H9 (cell line): ENCODE measurements at regions not wholly inside any gene's neighbourhood (a gene's known extent, or its start where the extent isn't known, plus 50 kb on each side); places are given as distances from the start of the nearest gene placed in this dataset.

ENCODE experiments used
- DNase-seq: peaks from one replicate; pipeline ENCODE4 v3.0.0-alpha.2; 2017
- H2AFZ ChIP-seq: one replicate; pipeline ENCODE4 v1.6.1; 2013; ENCODE audit warnings: mild to moderate bottlenecking, low read length, control low read depth, moderate library complexity
- H2AK5ac ChIP-seq: 2 replicates; pipeline ENCODE4 v1.6.1; 2013; ENCODE audit warnings: low read length, control low read depth, mixed read lengths; ENCODE audit not compliant: insufficient read length
- H2BK120ac ChIP-seq: one replicate; pipeline ENCODE4 v1.6.1; 2013; ENCODE audit warnings: low read depth, mild to moderate bottlenecking, low read length, control low read depth, inconsistent platforms; ENCODE audit not compliant: poor library complexity, severe bottlenecking
- H2BK12ac ChIP-seq: 2 replicates; pipeline ENCODE4 v1.6.1; 2013; ENCODE audit warnings: low read length, control low read depth, mixed read lengths, low read depth; ENCODE audit not compliant: insufficient read length
- H2BK15ac ChIP-seq: 2 replicates; pipeline ENCODE4 v1.6.1; 2013; ENCODE audit warnings: low read depth, low read length, control low read depth
- H2BK20ac ChIP-seq: one replicate; pipeline ENCODE4 v1.6.1; 2013; ENCODE audit warnings: low read depth, mild to moderate bottlenecking, low read length, control low read depth, inconsistent platforms; ENCODE audit not compliant: poor library complexity, severe bottlenecking
- H2BK5ac ChIP-seq: 2 replicates; pipeline ENCODE4 v1.6.1; 2013; ENCODE audit warnings: low read length, control low read depth, mixed read lengths; ENCODE audit not compliant: insufficient read length
- H3K14ac ChIP-seq: 2 replicates; pipeline ENCODE4 v1.6.1; 2013; ENCODE audit warnings: low read length, control low read depth; ENCODE audit not compliant: insufficient read depth
- H3K18ac ChIP-seq: 2 replicates; pipeline ENCODE4 v1.6.1; 2013; ENCODE audit warnings: low read depth, mild to moderate bottlenecking, mixed read lengths, low read length, control low read depth; ENCODE audit not compliant: insufficient read length
- H3K23ac ChIP-seq: 2 replicates; pipeline ENCODE4 v1.6.1; 2013; ENCODE audit warnings: low read length, control low read depth, mixed read lengths, low read depth; ENCODE audit not compliant: insufficient read length
- H3K23me2 ChIP-seq: 2 replicates; pipeline ENCODE4 v1.6.1; 2013; ENCODE audit warnings: low read depth, mild to moderate bottlenecking, mixed read lengths, low read length, control low read depth; ENCODE audit not compliant: insufficient read length, poor library complexity, severe bottlenecking
- H3K27ac ChIP-seq: 2 replicates; pipeline ENCODE4 v1.5.1; 2013; ENCODE audit warnings: low read length, control low read depth, mixed read lengths, low read depth; ENCODE audit not compliant: insufficient read length
- H3K27me3 ChIP-seq: 2 replicates; pipeline ENCODE4 v1.6.1; 2013; ENCODE audit warnings: low read length, control low read depth, inconsistent platforms; ENCODE audit not compliant: insufficient read depth
- H3K4ac ChIP-seq: 2 replicates; pipeline ENCODE4 v1.6.1; 2013; ENCODE audit warnings: low read depth, mild to moderate bottlenecking, control low read depth, inconsistent platforms, low read length, moderate library complexity
- H3K4me1 ChIP-seq: 2 replicates; pipeline ENCODE4 v1.6.1; 2013; ENCODE audit warnings: low read length, control low read depth, inconsistent platforms; ENCODE audit not compliant: insufficient read depth
- H3K4me2 ChIP-seq: 2 replicates; pipeline ENCODE4 v1.6.1; 2013; ENCODE audit warnings: low read length, control low read depth, mixed read lengths; ENCODE audit not compliant: insufficient read length, insufficient read depth
- H3K56ac ChIP-seq: 2 replicates; pipeline ENCODE4 v1.6.1; 2013; ENCODE audit warnings: low read depth, mild to moderate bottlenecking, mixed read lengths, low read length, control low read depth; ENCODE audit not compliant: insufficient read length
- H3K79me1 ChIP-seq: 2 replicates; pipeline ENCODE4 v1.6.1; 2013; ENCODE audit warnings: low read depth, mild to moderate bottlenecking, moderate library complexity, low read length, control low read depth, inconsistent platforms; ENCODE audit not compliant: insufficient read depth, poor library complexity, severe bottlenecking
- H3K79me2 ChIP-seq: 2 replicates; pipeline ENCODE4 v1.6.1; 2013; ENCODE audit warnings: low read length, control low read depth, inconsistent platforms; ENCODE audit not compliant: insufficient read depth
- H3K9ac ChIP-seq: 2 replicates; pipeline ENCODE4 v1.6.1; 2013; ENCODE audit warnings: low read length, control low read depth, mixed read lengths; ENCODE audit not compliant: insufficient read length; ENCODE audit errors: extremely low read depth
- H3K9me3 ChIP-seq: one replicate; pipeline ENCODE4 v1.6.1; 2013; ENCODE audit warnings: low read depth, low read length, inconsistent platforms; ENCODE audit not compliant: control insufficient read depth
- H3T11ph ChIP-seq: one replicate; pipeline ENCODE4 v1.6.1; 2013; ENCODE audit warnings: mild to moderate bottlenecking, low read length, control low read depth, inconsistent platforms
- H4K20me1 ChIP-seq: one replicate; pipeline ENCODE4 v1.6.1; 2013; ENCODE audit not compliant: control insufficient read depth, insufficient read length, insufficient read depth
- H4K5ac ChIP-seq: 2 replicates; pipeline ENCODE4 v1.6.1; 2013; ENCODE audit warnings: low read depth, mild to moderate bottlenecking, mixed read lengths, low read length, control low read depth; ENCODE audit not compliant: insufficient read length
- H4K8ac ChIP-seq: replicated peaks from 2 replicates; pipeline ENCODE4 v1.6.1; 2013; ENCODE audit warnings: low read length, control low read depth, mixed read lengths, low read depth; ENCODE audit not compliant: insufficient read length
- H4K91ac ChIP-seq: 2 replicates; pipeline ENCODE4 v1.6.1; 2013; ENCODE audit warnings: low read depth, mild to moderate bottlenecking, moderate library complexity, mixed read lengths, low read length, control low read depth; ENCODE audit not compliant: insufficient read length
- H3K27ac Mint-ChIP-seq, 3 experiments: 2 replicates in 2 of 3; 3 replicates in 1 of 3; pipeline ENCODE4 v1.8.0; 2020 to 2021; ENCODE audit warnings: mixed read lengths in 3 of 3, mild to moderate bottlenecking in 1 of 3, moderate library complexity in 1 of 3
- H3K27me3 Mint-ChIP-seq: 2 replicates; pipeline ENCODE4 v1.8.0; 2021; ENCODE audit warnings: low read depth, mild to moderate bottlenecking, moderate library complexity, mixed read lengths
- H3K36me3 Mint-ChIP-seq, 3 experiments: 2 replicates in 2 of 3; 3 replicates in 1 of 3; pipeline ENCODE4 v1.8.0; 2020 to 2021; ENCODE audit warnings: low read depth in 3 of 3, mixed read lengths in 3 of 3; ENCODE audit not compliant: insufficient read depth in 1 of 3
- H3K4me1 Mint-ChIP-seq, 2 experiments: 2 replicates each; pipeline ENCODE4 v1.8.0; 2020; ENCODE audit warnings: mixed read lengths in 2 of 2
- H3K4me3 Mint-ChIP-seq, 2 experiments: 2 replicates in 1 of 2; 3 replicates in 1 of 2; pipeline ENCODE4 v1.8.0; 2020 to 2021; ENCODE audit warnings: mild to moderate bottlenecking in 2 of 2, mixed read lengths in 2 of 2, moderate library complexity in 1 of 2
- H3K9me3 Mint-ChIP-seq, 2 experiments: 2 replicates in 1 of 2; 3 replicates in 1 of 2; pipeline ENCODE4 v1.8.0; 2020; ENCODE audit warnings: mild to moderate bottlenecking in 2 of 2, mixed read lengths in 2 of 2, moderate library complexity in 1 of 2
- CTCF ChIP-seq: fragments of 200-600 bp; sonication (generic); conservative IDR thresholded peaks from 3 replicates; pipeline ENCODE4 v1.8.0; 2021; ENCODE audit warnings: antibody characterized with exemption, mild to moderate bottlenecking
- WGBS: extraction: QIAGEN DNeasy Blood & Tissue Kit; methylation state at CpG from one replicate; pipeline ENCODE4 v1.1.7; 2013; ENCODE audit warnings: missing lambda C conversion rate, low lambda C conversion rate, mixed read lengths; ENCODE audit not compliant: insufficient read length; ENCODE audit errors: extremely low coverage; 5-methylcytosine and 5-hydroxymethylcytosine counted together

GRCh38 chr1:81496349-81496748 lies 304.4 kb upstream of the ADGRL2 start:
- Histone ChIP-seq H2AFZ (no peak overlapping the region), H2AK5ac (no peak overlapping the region), H3K23ac (no peak overlapping the region), H2BK12ac (no peak overlapping the region), H3K9ac (no peak overlapping the region), H3K9me3 (no peaks in the 10 kb centered on the region), H3K18ac (no peak overlapping the region), H3K27ac (no peak overlapping the region), H4K20me1 (no peaks in the 10 kb centered on the region), H3K56ac (no peak overlapping the region), H3K79me2 (no peaks in the 10 kb centered on the region), H2BK120ac (no peak overlapping the region), H2BK15ac (no peak overlapping the region), H4K91ac (no peak overlapping the region), H3K4ac (no peak overlapping the region), H2BK20ac (no peak overlapping the region), H2BK5ac (no peak overlapping the region), H4K5ac (no peak overlapping the region), H3K23me2 (no peaks in the 10 kb centered on the region), H3K79me1 (no peaks in the 10 kb centered on the region), H4K8ac (no peak overlapping the region), H3K4me1 (no peaks in the 10 kb centered on the region), H3K4me2 (no peak overlapping the region), H3K27me3 (no peaks in the 10 kb centered on the region), H3T11ph (no peak overlapping the region), H3K14ac (no peak overlapping the region)
- peaks cover 16 to 22% of the 10 kb centered on the region in 2 experiments for H3K4me1 Mint-ChIP-seq
- no peaks in the 10 kb centered on the region for H3K9me3 Mint-ChIP-seq
- no peak overlapping the region for H3K4me3 Mint-ChIP-seq
- H3K27me3 Mint-ChIP-seq: no peaks in the 10 kb centered on the region
- no peak for TF ChIP-seq CTCF
- DNase-seq: no peak
- no CpG with 5 or more reads among the region's 2 CpGs for WGBS
- H3K36me3 Mint-ChIP-seq: no peaks in the 10 kb centered on the region
- H3K27ac Mint-ChIP-seq: no peak overlapping the region
